ENCODE measurements at regions not wholly inside any gene's neighbourhood (a gene's known extent, or its start where the extent isn't known, plus 50 kb on each side); places are given as distances from the start of the nearest gene placed in this dataset.

- TF ChIP-seq, protein P1, sequence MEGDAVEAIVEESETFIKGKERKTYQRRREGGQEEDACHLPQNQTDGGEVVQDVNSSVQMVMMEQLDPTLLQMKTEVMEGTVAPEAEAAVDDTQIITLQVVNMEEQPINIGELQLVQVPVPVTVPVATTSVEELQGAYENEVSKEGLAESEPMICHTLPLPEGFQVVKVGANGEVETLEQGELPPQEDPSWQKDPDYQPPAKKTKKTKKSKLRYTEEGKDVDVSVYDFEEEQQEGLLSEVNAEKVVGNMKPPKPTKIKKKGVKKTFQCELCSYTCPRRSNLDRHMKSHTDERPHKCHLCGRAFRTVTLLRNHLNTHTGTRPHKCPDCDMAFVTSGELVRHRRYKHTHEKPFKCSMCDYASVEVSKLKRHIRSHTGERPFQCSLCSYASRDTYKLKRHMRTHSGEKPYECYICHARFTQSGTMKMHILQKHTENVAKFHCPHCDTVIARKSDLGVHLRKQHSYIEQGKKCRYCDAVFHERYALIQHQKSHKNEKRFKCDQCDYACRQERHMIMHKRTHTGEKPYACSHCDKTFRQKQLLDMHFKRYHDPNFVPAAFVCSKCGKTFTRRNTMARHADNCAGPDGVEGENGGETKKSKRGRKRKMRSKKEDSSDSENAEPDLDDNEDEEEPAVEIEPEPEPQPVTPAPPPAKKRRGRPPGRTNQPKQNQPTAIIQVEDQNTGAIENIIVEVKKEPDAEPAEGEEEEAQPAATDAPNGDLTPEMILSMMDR (conservative IDR thresholded peaks at IDR 0.05): no peak
- no peak overlapping the region for H3K27ac ChIP-seq
These were observed 112.0 kb downstream of the SOX2 start for GRCh38 chr3:181823716-181824115.

DNA sequence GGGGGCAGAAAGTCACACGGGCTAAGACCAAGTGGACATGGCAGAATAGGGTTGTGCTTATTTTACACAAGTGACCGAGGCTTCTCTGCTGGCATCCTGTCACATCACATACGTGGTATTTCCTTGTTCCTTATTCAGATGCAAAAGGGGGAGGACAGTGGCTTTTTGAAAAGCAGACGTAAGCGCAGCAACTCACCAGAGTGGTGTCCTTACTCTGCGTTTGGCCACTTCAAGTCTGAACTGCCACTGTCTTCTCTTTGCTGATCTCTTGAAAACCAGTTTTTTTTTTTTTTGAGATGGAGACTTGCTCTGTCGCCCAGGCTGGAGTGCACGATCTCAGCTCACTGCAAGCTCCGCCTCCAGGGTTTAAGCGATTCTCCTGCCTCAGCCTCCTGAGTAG lies 113.2 kb downstream of the SOX2 start:
- H3K27ac ChIP-seq: no peak overlapping the region
- TF ChIP-seq, protein P1 (conservative IDR thresholded peaks at IDR 0.05): no peak

GRCh38 chr3:181839039-181839915 lies 127.6 kb downstream of the SOX2 start:
- TF ChIP-seq, protein P1 (conservative IDR thresholded peaks at IDR 0.05): no peak
- peak overlapping the region; percentile 34 for H3K27ac ChIP-seq

DNA sequence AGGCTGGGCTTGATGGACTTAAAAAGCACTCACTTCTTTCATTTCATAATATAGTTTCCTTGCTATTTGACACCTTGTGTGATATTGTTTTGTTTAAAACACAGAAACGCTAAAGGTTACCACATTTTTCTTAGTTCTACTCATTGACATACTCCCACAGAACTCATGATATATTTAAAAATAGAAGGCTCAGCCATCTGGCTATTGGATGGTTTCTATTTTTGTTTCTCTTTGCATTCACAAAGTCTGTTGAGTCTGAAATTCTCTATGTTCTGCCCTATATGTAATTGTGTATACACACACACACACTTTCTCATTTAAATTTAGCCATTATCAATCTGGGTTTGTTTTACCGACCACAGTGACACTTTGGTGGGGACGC lies 128.2 kb downstream of the SOX2 start:
- TF ChIP-seq, protein P1 (conservative IDR thresholded peaks at IDR 0.05): no peak
- peak overlapping the region; percentile 34 for H3K27ac ChIP-seq

- no peak overlapping the region for H3K27ac ChIP-seq
- TF ChIP-seq, protein P1 (conservative IDR thresholded peaks at IDR 0.05): no peak
These were observed 132.5 kb downstream of the SOX2 start for GRCh38 chr3:181844211-181844610.

DNA sequence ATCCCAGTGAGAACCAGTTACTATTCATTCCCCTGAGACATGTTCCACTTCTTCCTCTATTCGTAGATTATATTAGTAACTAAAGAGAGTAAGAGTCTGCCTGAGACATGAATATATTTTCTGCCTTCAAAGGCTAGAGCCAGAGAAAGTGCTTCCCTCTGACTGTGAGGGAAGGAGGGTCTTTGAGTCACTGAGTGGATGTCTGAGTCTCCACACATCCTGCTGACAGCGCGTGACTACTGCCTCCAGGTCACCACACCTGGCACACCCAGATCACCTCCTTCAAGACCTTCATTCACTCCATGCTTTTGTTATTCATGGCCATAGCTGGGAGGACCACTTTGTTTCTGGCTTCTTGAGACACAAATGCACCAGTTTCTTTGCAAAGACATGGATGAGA lies 135.6 kb downstream of the SOX2 start:
- TF ChIP-seq, protein P1 (conservative IDR thresholded peaks at IDR 0.05): no peak

GRCh38 chr3:181851063-181851462 lies 139.3 kb downstream of the SOX2 start:
- TF ChIP-seq, protein P1 (conservative IDR thresholded peaks at IDR 0.05): no peak
- H3K27ac ChIP-seq: peak overlapping the region; percentile 54

More for the DNA sequence above, 135.6 kb downstream of the SOX2 start:
- H3K27ac ChIP-seq: no peak overlapping the region

All from VCaP (cell line).